GM13976 (cell line): ENCODE measurements at regions not wholly inside any gene's neighbourhood (a gene's known extent, or its start where the extent isn't known, plus 50 kb on each side); places are given as distances from the start of the nearest gene placed in this dataset.
"Not testable (repeated sequence)": the region's sequence is repeated elsewhere in the genome, so short reads cannot be mapped to it uniquely, and the experiment has no call there.

Source experiments
- DNase-seq: peaks from one replicate; pipeline ENCODE4 v3.0.0; 2012; ENCODE audit warnings: low spot score
- CTCF ChIP-seq: IDR thresholded peaks from 2 replicates; pipeline ENCODE4 v1.5.1; 2012; ENCODE audit warnings: borderline replicate concordance, mild to moderate bottlenecking; ENCODE audit not compliant: insufficient read depth; ENCODE audit errors: extremely low read depth, missing control alignments, control extremely low read depth
- in situ Hi-C: fragments of 300-500 bp; cut with MboI; formaldehyde crosslinking; loops from one replicate; pipeline ENCODE4 v1.12.0; 2022; ENCODE audit warnings: low sequenced_read_pairs, mixed read lengths, inconsistent platforms; ENCODE audit not compliant: unreplicated experiment

GRCh38 chr3:86420990-86421739, 569.8 kb downstream of the VGLL3 start:
- in situ Hi-C loops = no loop called here

GRCh38 chr3:86418861-86419260, 572.1 kb downstream of the VGLL3 start:
- in situ Hi-C loops = no loop called here
- DNase-seq = no peak
- no peak for TF ChIP-seq CTCF

More at GRCh38 chr3:86420990-86421739, 569.8 kb downstream of the VGLL3 start:
- no peak for DNase-seq
- no peak for TF ChIP-seq CTCF

GRCh38 chr3:86416334-86416733, 574.6 kb downstream of the VGLL3 start:
- TF ChIP-seq CTCF = no peak
- no peak for DNase-seq
- in situ Hi-C loops = no loop called here

- in situ Hi-C loops = no loop called here
- no peak for DNase-seq
- no peak for TF ChIP-seq CTCF
Observed at GRCh38 chr3:86413645-86414044, 577.3 kb downstream of the VGLL3 start.

- DNase-seq = no peak
- in situ Hi-C loops = no loop called here
- no peak for TF ChIP-seq CTCF
Observed at GRCh38 chr3:86410587-86410986, 580.4 kb downstream of the VGLL3 start.

GRCh38 chr3:86389759-86390158, 601.2 kb downstream of the VGLL3 start:
- in situ Hi-C loops, DNase-seq: not testable (repeated sequence)

- in situ Hi-C loops = no loop called here
- peak; percentile 18 for TF ChIP-seq CTCF
- no peak for DNase-seq
Observed at GRCh38 chr3:86388820-86389219, 602.1 kb downstream of the VGLL3 start.
